HG02763 (cell line): ENCODE measurements at regions not wholly inside any gene's neighbourhood (a gene's known extent, or its start where the extent isn't known, plus 50 kb on each side); places are given as distances from the start of the nearest gene placed in this dataset.
"Not testable (repeated sequence)": the region's sequence is repeated elsewhere in the genome, so short reads cannot be mapped to it uniquely, and the experiment has no call there.

Source experiments
- ATAC-seq: cut with Tn5 transposase; IDR thresholded peaks from one replicate; pipeline ENCODE4 v1.9.1; 2021; ENCODE audit warnings: mild to moderate bottlenecking, moderate library complexity; ENCODE audit not compliant: unreplicated experiment

GRCh38 chr4:126853715-126854114, 779.0 kb upstream of the INTU start:
- no peak for ATAC-seq

DNA sequence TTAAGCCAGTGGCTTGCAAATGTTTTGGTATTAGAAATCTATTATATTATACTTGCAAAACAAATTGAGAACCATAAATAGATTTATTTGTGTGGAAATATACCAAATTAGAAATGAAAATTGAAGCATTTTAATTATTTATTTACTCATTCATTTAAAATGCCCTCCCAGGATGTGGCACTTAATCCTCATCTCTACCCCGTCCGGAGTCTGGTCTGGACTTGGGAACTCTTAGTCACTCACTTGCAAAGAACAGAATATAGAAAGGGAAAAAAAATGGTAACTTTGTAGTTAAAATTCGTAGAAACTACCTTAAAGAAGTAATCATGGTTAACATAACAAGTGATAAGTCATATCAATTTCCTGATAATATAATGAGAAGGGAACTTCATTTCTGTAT, 775.9 kb upstream of the INTU start:
- no peak for ATAC-seq

DNA sequence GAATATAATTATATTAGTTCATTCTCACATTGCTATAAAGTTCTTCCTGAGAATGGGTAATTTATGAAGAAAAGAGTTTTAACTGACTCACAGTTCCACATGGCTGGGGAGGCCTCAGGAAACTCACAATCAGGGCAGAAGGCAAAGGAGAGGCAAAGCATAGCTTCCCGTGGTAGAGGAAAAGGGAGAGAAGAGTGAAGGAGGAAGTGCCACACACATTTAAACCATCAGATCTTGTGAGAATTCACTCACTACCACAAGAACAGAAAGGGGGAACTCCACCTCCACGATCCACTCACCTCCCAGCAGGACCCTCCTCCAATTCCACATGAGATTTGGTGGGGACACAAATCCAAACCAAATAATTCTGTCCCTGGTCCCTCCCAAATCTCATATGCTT, 773.4 kb upstream of the INTU start:
- ATAC-seq = no peak

DNA sequence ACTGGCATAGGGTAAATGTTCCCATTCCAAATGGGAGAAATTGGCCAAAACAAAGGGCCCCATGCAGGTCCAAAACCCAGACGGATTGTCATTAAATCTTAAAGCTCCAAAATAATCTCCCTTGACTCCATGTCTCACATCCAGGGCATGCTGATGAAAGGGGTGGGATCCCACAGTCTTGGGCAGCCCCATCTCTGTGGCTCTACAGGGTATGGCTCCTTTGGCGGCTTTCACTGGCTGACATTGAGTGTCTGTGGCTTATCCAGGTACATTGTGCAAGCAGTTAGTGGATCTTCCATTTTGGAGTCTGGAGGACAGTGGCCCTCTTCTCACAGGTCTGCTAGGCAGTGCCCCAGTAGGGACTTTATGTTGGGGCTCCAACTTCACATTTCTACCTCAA, 772.9 kb upstream of the INTU start:
- ATAC-seq = no peak

- ATAC-seq = no peak
Observed at GRCh38 chr4:126860308-126860707, 772.4 kb upstream of the INTU start.

DNA sequence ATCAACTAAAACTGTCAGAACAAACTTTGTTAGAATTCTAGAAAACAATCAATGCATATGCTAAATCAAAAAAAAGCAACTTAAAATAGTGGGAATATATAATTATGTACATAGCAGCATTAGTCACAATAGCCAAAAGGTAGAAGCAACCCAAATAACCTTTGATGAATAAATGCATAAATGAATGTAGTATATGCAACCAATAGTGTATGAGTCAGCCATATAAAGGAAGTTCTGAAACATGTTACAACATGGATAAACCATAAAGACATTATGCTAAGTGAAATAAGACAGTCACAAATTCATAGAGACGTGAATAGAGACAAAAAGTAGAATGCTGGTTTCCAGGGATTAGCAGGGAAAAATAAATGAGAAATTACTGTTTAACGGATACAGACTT, 762.8 kb upstream of the INTU start:
- no peak for ATAC-seq

GRCh38 chr4:126871810-126872209, 760.9 kb upstream of the INTU start:
- no peak for ATAC-seq

GRCh38 chr4:126874533-126874932, 758.2 kb upstream of the INTU start:
- no peak for ATAC-seq

GRCh38 chr4:126888968-126889367, 743.8 kb upstream of the INTU start:
- ATAC-seq = no peak

DNA sequence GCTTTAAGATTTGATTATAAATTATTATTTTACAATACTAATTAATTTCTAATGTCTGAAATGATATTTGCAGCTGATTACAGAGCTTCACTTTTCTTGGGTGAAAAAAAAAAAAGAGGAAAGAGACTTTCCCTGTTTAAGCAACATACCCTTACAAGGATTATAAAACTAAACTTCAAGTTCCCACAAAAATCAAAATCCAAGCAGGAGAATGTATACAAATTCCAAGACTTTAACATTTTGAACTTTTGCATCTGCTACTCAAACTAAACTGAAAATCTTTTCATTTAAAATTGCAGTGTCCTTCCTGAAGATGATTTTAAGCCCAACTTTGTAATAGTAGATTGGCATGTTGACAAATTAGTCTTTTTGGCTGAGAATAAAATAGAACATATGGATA, 742.4 kb upstream of the INTU start:
- ATAC-seq = no peak

DNA sequence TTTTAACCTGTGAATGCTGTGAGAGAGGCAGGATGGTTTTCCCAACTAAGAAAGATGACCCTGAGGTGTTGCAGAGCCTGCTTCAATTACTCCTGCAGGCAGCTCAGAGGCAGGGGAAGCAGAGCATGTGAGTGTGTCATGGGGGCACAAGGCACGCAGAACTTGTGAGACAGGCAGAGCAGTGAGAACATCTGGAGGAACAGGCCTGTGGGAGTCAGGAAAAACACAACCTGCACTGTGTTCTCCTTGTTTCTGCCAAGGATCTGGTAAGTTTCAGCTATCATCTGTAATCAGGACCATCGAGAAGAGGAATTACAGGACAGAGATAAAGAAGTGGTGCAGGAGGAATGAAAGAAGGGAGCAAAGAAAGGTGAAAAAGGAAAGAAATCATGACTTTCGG, 741.8 kb upstream of the INTU start:
- ATAC-seq = no peak

DNA sequence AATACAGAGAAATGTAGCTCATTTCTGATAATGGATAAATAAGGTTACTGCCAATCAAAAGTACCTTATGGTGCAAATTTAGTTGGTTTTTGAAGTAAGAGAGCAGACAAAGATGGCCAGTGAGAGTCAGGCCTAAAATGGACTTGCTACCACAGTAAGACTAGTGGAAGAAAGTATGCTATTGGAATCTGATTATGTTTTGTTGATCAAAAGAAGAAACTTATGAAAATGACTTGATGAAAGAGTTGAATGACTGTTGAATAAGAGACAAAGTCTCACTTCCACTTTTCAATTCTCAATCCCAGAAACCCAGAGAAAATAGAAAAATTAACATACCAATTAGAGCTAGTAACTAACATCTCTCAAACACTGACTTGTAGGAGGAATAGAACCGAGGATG, 737.8 kb upstream of the INTU start:
- no peak for ATAC-seq

- no peak for ATAC-seq
Observed at GRCh38 chr4:126895988-126896570, 736.7 kb upstream of the INTU start.

GRCh38 chr4:126897038-126897437, 735.7 kb upstream of the INTU start:
- ATAC-seq = no peak

DNA sequence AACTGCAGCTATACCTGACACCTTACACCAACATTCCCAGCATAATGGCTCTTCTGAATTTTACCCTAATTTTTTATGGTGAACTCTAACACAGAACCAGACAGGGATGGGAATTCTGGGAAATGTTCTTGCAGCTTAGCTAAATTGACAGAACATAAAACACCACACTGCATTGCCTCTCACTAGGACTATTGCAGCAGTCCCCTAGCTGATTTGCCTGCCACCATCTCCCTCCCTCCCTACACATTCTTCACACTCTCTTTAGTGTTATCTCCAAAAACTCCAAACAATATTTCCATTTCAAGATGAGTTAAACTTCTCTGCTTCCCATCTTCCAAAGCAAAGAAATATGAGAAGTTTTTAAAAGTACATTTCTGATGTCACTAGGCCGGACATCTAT, 733.9 kb upstream of the INTU start:
- ATAC-seq = no peak

- no peak for ATAC-seq
Observed at GRCh38 chr4:126899331-126899801, 733.4 kb upstream of the INTU start.

GRCh38 chr4:126906466-126906865, 726.3 kb upstream of the INTU start:
- ATAC-seq = no peak

DNA sequence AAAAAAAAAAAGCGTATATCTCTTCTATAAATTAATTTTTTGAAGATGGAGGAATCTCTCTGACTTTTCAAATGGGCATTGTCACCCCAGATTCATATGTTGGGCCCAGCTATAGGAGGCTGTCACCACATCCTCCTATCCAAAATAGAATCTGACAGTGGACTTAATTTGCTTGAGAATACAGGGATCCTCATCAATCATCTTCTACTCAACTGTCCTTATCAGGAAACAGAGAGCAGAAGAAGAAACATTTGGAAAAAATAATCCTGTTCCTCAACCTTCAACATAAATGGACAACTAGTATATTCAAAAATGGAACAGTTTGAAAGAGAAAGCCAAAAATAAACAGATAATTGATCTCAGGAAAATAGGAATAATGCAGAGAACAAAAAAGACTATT, 725.4 kb upstream of the INTU start:
- no peak for ATAC-seq

GRCh38 chr4:126916049-126916625, 716.6 kb upstream of the INTU start:
- no peak for ATAC-seq

- ATAC-seq = no peak
Observed at GRCh38 chr4:126916626-126917140, 716.1 kb upstream of the INTU start.

GRCh38 chr4:126922328-126922938, 710.3 kb upstream of the INTU start:
- not testable (repeated sequence) for ATAC-seq

- no peak for ATAC-seq
Observed at GRCh38 chr4:126924237-126924636, 708.5 kb upstream of the INTU start.
